NCI-H226 (cell line): ENCODE measurements at regions not wholly inside any gene's neighbourhood (a gene's known extent, or its start where the extent isn't known, plus 50 kb on each side); places are given as distances from the start of the nearest gene placed in this dataset.

Source experiments
- DNase-seq: peaks from one replicate; pipeline ENCODE4 v3.0.0-alpha.2; 2015

- DNase-seq, result peak; percentile 81
Measured at GRCh38 chr12:114955414-114956014, 271.5 kb upstream of the TBX3 start.

GRCh38 chr12:114954511-114955055 lies 270.6 kb upstream of the TBX3 start:
- no peak for DNase-seq

DNA sequence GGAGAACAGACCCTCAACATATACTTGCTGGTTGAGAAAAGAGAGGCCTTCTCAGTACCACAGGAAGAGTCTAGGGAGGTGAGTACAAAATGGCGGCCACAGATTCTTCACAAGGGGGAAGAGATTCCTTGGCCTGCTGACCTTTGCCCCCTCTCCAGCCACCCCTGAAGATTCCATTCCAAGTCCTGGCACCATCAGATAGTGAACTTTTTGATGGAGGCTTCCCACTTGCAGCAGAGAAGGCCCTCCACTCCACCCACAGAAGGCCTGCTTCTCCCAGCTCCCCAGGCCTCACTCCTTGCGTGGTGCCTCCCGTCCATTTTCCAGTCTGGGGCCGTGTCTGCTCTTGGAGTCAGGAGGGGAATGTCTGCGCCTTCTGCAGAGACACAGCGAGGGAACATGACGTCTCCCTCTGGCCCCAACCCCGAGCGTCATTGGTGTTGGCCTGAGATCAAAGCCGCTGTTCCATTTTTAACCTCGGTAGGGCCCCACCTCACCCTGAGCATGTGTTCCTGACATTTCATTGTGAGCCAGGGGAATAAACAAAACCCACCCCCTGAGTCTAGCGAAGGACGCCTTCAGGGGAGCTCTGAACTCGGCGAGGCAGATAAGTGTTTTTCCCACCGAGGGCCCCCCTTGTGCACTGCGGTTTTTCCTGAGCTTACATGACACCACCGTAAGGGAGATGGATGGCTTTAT lies 268.7 kb upstream of the TBX3 start:
- DNase-seq, result no peak

- no peak for DNase-seq
Measured at GRCh38 chr12:114949058-114949820, 265.3 kb upstream of the TBX3 start.

DNA sequence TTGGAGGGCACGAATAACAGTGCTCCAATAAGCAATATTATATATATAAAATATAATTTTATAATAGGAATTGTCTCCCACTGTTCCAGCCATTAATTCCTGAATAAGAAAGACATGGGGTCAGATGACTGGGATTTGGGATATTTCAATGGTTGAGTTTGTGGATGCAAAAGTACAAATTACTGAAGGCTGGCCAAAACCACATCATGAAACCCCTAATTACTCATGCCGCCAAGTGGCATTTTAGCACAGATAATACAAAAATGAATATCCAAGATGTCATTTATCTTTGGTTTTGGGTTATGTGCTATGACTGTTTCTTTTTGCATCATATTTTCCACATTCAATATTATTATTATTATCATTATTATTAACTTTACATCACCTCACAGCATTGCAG lies 261.4 kb upstream of the TBX3 start:
- no peak for DNase-seq

DNA sequence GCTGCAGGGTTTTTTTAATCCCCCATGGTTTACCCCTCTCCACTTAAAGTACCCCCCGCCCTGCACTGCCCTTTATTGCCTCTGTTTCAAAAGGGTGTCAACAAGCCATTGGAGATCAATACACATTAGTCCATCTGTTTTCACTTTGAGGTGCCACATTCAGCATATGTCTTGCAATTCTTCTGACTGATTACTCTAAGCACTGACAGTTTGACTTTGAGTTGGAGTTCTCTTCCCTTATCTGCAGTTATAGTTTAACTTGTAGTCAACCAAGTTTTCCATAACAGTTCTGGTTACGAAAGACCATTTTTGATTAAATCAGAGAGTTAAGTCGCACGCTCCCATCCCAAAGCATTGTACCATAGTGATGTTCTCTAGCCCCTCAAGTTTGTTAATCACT lies 260.8 kb upstream of the TBX3 start:
- DNase-seq, result no peak

- no peak for DNase-seq
Measured at GRCh38 chr12:114943601-114944000, 259.6 kb upstream of the TBX3 start.

- no peak for DNase-seq
Measured at GRCh38 chr12:114938487-114939210, 254.7 kb upstream of the TBX3 start.

DNA sequence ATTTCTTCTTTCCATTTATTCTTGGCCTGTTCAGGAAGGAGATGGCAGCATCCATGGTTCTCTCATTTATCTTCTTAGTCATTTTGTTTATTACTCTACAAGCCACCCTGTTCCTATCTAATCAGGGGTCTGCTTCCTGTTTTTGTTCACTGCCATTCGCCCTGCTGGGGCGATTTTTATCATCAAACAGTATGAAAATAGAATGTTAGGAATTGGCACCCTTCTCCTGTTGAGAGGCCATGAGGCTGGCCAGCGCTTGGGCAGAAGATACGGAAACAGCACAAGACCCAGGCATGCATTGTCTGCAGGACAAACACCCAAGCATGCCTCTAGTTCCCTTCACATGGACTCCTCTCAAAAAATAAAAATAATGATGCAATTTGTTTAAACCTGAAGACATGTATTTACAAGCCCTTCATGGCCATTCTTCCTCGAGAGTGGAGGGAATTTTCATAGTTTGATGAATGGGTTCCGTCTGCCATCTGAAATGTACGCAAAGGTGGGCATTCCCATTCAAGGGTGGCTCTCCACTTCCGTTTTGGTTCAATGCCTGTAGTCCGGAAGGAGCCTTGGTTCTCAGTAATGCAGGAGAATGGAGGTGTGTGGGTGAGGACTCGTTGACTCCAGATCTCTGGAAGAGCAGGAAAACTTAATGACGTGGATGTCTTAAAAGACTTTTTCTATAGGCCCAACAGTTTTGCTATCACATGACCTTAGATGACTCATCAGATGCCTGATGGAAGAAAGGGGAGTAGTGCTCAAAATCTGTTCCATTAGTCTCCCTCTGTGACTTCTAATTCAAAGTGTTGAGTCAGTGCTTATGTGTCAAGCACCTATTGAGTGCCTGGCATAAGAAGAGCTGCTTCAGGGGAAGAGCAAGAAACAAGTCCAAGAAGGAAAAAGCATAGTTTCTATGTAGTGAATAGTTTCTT lies 252.4 kb upstream of the TBX3 start:
- DNase-seq, result peak; percentile 76

DNA sequence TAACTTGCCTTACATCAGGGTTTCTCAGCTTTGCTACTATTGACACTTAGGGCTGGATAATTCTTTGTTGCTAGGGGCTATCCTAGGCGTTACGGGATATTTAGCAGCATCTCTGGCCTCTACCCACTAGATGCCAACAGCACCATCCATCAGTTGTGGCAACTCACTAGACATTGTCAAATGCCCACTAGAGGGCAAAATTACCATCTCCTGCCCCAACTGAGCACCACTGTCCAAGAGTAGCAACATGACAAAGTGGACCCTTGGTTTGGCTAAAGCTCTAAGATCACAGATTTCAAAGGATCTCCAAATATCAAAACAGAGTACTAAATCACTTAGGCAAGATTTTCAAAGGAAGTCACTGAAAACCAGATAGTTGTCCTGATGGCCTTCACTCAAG lies 251.7 kb upstream of the TBX3 start:
- DNase-seq, result no peak

DNA sequence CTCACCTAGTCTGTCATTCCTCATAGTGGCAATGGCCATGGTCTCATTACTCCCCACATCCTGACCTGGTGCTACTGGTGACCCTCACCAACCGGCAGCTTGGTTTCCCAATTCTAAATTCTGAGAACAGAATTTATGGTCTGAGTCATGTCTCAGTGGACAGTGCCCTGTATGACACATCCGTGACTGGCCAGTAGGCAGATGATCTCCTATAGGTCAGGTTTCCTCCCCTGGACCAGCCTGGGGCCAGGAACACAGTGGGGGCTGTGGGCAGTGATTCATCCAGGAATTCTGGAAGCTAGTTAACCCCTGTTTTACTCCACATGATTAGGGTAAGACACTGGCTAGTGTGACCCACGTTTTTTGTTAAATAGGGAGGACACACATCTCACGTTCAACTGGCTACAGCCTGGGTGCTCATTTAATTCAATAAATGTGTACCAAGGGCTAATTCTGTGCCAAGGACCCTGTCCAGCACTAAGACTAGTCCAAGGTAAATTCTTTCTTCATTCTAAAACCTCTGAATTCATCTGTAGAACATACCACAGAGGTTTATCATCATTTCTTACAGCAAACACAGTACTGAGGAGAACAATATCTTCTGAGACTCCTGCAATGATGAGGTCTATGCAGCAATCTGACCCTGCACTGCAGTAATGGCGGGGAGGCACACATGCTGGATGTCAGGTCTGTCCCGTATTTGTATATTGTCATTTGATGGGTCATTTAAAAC lies 249.6 kb upstream of the TBX3 start:
- peak; percentile 94 for DNase-seq

- DNase-seq, result no peak
Measured at GRCh38 chr12:114932806-114933205, 248.8 kb upstream of the TBX3 start.

DNA sequence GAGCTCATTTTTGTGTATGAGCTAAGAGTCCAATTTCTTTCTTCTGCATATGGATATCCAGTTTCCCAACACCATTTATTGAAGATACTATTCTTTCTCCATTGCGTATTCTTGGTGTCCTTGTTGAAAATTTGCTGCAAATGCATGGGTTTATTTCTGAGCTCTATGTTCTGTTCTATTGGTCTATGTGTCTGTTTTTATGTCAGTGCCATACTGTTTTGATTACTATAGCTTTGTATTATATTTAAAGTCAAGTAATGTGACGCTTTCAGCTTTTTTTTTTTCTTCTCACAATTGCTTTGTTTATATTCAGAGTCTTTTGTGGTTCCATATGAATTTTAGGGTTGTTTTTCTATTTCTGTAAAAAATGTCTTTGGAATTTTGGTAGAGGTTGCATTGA lies 247.1 kb upstream of the TBX3 start:
- no peak for DNase-seq

- no peak for DNase-seq
Measured at GRCh38 chr12:114926341-114926740, 242.4 kb upstream of the TBX3 start.

DNA sequence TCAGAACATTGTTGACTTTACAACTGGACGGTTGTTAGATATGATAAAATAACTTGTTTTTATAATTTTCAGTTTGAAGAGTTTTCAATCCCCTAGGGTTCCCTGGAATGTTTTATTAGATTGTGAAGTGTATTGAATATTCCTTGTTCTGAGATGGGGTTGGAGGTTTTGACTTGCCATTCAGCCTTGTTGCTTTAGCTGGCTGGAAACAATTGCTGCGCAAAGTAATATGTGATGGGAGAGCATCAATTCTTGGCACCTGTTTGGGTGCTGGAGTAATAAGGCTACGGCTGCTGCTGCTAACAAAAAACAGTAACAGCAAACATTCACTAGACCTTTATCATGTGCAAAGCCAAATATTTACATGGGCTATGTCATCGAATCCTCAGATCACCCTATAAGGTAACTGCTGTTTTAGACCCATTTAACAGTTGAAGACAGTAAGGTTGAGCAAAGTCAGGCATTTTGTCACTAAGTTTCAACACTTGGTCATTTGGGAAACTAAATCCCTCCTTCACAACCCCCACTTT lies 241.0 kb upstream of the TBX3 start:
- DNase-seq, result no peak

DNA sequence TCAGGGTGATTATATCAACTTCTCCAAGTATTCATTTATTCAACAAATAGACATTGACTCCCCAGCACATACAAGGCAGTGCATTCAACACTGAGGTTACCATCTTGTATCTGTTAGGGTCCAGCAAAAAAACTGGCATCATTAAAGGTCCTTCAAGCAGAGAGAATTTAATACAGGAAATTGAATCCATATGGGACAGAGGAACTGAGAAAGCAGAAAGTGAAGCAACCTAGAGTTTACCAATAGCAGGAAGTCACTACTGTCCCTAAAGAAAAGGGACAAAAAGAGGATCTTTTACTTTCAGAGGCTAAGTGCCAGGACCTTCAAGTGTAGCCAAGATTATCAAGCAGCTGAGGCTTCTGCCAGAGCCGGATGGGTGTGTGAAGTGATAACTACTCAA lies 237.8 kb upstream of the TBX3 start:
- DNase-seq, result no peak

GRCh38 chr12:114920771-114921554 lies 237.0 kb upstream of the TBX3 start:
- DNase-seq, result no peak

- DNase-seq, result no peak
Measured at GRCh38 chr12:114919479-114919878, 235.5 kb upstream of the TBX3 start.

DNA sequence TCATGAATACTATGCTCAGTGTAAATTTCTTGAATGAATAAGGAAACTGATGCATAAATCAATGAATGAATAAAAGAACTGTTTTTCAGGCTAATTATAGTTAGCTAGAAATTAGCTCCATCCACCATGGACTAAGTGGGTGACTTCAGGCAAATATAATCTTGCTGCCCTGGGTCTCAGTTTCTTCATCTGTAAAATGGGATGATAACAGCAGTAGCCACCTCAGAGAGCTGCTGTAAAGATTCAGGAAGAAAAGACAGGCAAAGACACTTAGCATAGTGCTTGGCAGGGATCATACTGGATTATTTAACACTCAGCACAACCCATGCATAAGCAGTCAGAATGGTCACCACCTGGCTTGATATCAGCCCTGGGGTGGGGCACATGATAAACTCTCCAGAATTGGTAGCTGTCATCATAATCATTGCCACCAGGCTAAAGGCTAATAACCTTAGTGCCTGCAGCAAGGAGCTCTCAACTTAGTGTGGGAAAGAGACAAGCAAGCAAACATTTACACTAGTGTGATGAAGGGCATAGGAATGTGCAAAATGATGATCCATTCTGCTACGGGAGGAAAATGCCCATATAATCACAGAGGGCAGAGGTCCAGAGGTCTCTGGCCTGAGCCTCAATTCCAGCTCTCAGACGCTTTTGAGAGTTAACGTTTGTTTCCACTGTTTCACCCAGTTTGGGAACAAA lies 234.7 kb upstream of the TBX3 start:
- peak; percentile 44 for DNase-seq

- DNase-seq, result no peak
Measured at GRCh38 chr12:114917953-114918352, 234.0 kb upstream of the TBX3 start.
